ENCODE measurements at regions not wholly inside any gene's neighbourhood (a gene's known extent, or its start where the extent isn't known, plus 50 kb on each side); places are given as distances from the start of the nearest gene placed in this dataset.

DNA sequence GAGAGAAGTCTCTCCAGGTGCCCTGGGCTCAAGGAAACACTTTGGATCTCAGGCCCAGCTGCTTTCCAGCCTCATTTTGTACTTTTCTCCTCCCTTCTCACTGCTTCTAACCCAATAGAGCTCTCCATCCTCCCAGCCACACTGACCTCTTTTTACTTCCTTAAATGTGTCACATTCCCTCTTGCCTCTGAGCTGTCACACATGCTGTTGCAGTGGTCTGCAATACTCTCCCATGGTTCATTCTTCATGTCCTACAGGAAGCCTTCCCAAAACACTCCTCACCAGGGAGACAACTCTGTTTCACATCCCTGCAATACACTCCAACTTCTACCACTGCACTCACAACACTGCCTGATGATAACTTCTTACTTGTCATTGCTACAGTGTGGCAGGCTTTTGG lies 242.1 kb upstream of the DYNLRB2 start:
- TF ChIP-seq, protein P1, sequence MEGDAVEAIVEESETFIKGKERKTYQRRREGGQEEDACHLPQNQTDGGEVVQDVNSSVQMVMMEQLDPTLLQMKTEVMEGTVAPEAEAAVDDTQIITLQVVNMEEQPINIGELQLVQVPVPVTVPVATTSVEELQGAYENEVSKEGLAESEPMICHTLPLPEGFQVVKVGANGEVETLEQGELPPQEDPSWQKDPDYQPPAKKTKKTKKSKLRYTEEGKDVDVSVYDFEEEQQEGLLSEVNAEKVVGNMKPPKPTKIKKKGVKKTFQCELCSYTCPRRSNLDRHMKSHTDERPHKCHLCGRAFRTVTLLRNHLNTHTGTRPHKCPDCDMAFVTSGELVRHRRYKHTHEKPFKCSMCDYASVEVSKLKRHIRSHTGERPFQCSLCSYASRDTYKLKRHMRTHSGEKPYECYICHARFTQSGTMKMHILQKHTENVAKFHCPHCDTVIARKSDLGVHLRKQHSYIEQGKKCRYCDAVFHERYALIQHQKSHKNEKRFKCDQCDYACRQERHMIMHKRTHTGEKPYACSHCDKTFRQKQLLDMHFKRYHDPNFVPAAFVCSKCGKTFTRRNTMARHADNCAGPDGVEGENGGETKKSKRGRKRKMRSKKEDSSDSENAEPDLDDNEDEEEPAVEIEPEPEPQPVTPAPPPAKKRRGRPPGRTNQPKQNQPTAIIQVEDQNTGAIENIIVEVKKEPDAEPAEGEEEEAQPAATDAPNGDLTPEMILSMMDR (conservative IDR thresholded peaks at IDR 0.05; ENCODE audit: low read depth, low read length), result no peak
- no peak for TF ChIP-seq EZH2 (IDR thresholded peaks at IDR 0.05; ENCODE audit: borderline replicate concordance, low read depth, low read length, poor library complexity, severe bottlenecking)
